Pancreas (tissue), 10 donors: ENCODE measurements at regions not wholly inside any gene's neighbourhood (a gene's known extent, or its start where the extent isn't known, plus 50 kb on each side); places are given as distances from the start of the nearest gene placed in this dataset.

ENCODE experiments used
- ATAC-seq, 4 donors: fragments of 200-7000 bp; cut with Tn5 transposase; one replicate each; pipeline versions ENCODE4 v1.8.0 to v1.9.1; 2020; ENCODE audit warnings: mild to moderate bottlenecking in 4 of 4, moderate library complexity in 4 of 4
- DNase-seq, 6 donors: peaks; one replicate each; pipeline ENCODE4 v3.0.0-alpha.2; 2020
- FAIRE-seq: peaks from 2 replicates; lab custom pipeline; 2012; peaks lifted over from hg19 to GRCh38; lab: Jason Lieb, UNC
- H3K27ac ChIP-seq, 4 donors: fragments of 200-600 bp; sonication (generic); 1 replicate in 3 of 4; 2 replicates in 1 of 4; pipeline versions ENCODE4 v1.5.0 to v1.8.0; 2020
- H3K27me3 ChIP-seq, 4 donors: fragments of 200-600 bp; one replicate each; pipeline ENCODE4 v1.8.0; 2021
- H3K36me3 ChIP-seq, 3 donors: fragments of 200-600 bp; sonication (generic) in 1 of 3; one replicate each; pipeline versions ENCODE4 v1.5.0 to v1.8.0; 2020 to 2021
- H3K4me1 ChIP-seq, 3 donors: fragments of 200-600 bp; one replicate each; pipeline ENCODE4 v1.8.0; 2021
- H3K4me3 ChIP-seq, 4 donors: fragments of 200-600 bp; sonication (generic) in 2 of 4; one replicate each; pipeline versions ENCODE4 v1.5.0 to v1.8.0; 2020 to 2021
- H3K9me3 ChIP-seq, 4 donors: fragments of 200-600 bp; one replicate each; pipeline ENCODE4 v1.8.0; 2021
- CTCF ChIP-seq, 4 donors: fragments of 200-600 bp; sonication (generic) in 3 of 4; IDR thresholded peaks; one replicate each; pipeline versions ENCODE4 v1.5.0 to v1.8.0; 2021; ENCODE audit warnings: antibody characterized with exemption in 4 of 4
- WGBS, 2 donors: extraction: QIAGEN DNeasy Blood & Tissue Kit; methylation state at CpG; one replicate each; pipeline ENCODE4 v1.1.7; 2013; 5-methylcytosine and 5-hydroxymethylcytosine counted together
- intact Hi-C, 3 donors: fragments of 100-400 bp; cut with DNase I; formaldehyde crosslinking; loops; one replicate each; pipeline versions ENCODE4 v1.11.1 to v1.14.2; 2022
- donor health status: healthy with polysubstance abuse.
- donor health status: DM: no; HTN: no; CAD: no; lungs with moderate emphysema.
- donor health status: DM: no; HTN: no; CAD: no.
- donor health status: control.
- donor health status: control.
- donor health status: Bipolar disorder and iron deficiency.
- donor health status: DM: yes; HTN: yes; CAD: no.
- donor health status: DM: no; HTN: no; CAD: no.
- donor health status: DM: no; HTN: no; CAD: no.
- donor health status: DM: yes; HTN: yes; CAD: no.

GRCh38 chr3:5826467-5826866, 639.0 kb downstream of the EDEM1 start:
- no peak for FAIRE-seq
- WGBS, 2 donors, result 81 to 84% methylated on average over 2 of the region's 2 CpGs
- no peaks in the 10 kb centered on the region for H3K27me3 ChIP-seq

GRCh38 chr3:5828251-5828650, 640.7 kb downstream of the EDEM1 start:
- H3K9me3 ChIP-seq, result no peaks in the 10 kb centered on the region
- DNase-seq (no peak), ATAC-seq (no peak), FAIRE-seq (no peak)
- no peaks in the 10 kb centered on the region for H3K27me3 ChIP-seq
- H3K36me3 ChIP-seq, result no peaks in the 10 kb centered on the region
- WGBS, 2 donors, result 79 to 84% methylated on average over 2 of the region's 2 CpGs
- H3K4me3 ChIP-seq, result no peak overlapping the region
- no peaks in the 10 kb centered on the region for H3K4me1 ChIP-seq
- intact Hi-C loops, result no loop called here
- TF ChIP-seq CTCF (IDR thresholded peaks at IDR 0.05), result no peak
- no peak overlapping the region for H3K27ac ChIP-seq

More at GRCh38 chr3:5826467-5826866, 639.0 kb downstream of the EDEM1 start:
- TF ChIP-seq CTCF (IDR thresholded peaks at IDR 0.05), result no peak
- no peak overlapping the region for H3K27ac ChIP-seq
- no peak overlapping the region for H3K4me3 ChIP-seq
- intact Hi-C loops, result no loop called here
- ATAC-seq (no peak), DNase-seq (no peak)
- H3K9me3 ChIP-seq, result no peaks in the 10 kb centered on the region
- H3K36me3 ChIP-seq, result no peaks in the 10 kb centered on the region
- peaks cover 0 to 4% (median 0%) of the 10 kb centered on the region in 3 donors for H3K4me1 ChIP-seq

GRCh38 chr3:5840056-5840455, 652.5 kb downstream of the EDEM1 start:
- FAIRE-seq, result no peak

GRCh38 chr3:5841599-5841998, 654.1 kb downstream of the EDEM1 start:
- intact Hi-C loops, result no loop called here
- WGBS, 2 donors, result 54 to 56% methylated on average over 2 of the region's 2 CpGs
- Histone ChIP-seq H3K27me3 (no peaks in the 10 kb centered on the region), H3K36me3 (no peaks in the 10 kb centered on the region), H3K4me3 (no peak overlapping the region), H3K4me1 (no peaks in the 10 kb centered on the region), H3K27ac (no peak overlapping the region), H3K9me3 (no peaks in the 10 kb centered on the region)
- ATAC-seq, result no peak
- TF ChIP-seq CTCF (IDR thresholded peaks at IDR 0.05), result no peak
- FAIRE-seq, result no peak
- DNase-seq, result no peak

More at GRCh38 chr3:5840056-5840455, 652.5 kb downstream of the EDEM1 start:
- Histone ChIP-seq H3K27ac (no peak overlapping the region), H3K27me3 (no peaks in the 10 kb centered on the region), H3K9me3 (no peaks in the 10 kb centered on the region), H3K36me3 (no peaks in the 10 kb centered on the region), H3K4me3 (no peak overlapping the region), H3K4me1 (no peaks in the 10 kb centered on the region)
- DNase-seq, result no peak
- WGBS, 2 donors, result 76 to 82% methylated on average over 3 of the region's 3 CpGs
- no peak for ATAC-seq
- TF ChIP-seq CTCF (IDR thresholded peaks at IDR 0.05), result no peak
- intact Hi-C loops, result no loop called here

GRCh38 chr3:5846261-5846660, 658.8 kb downstream of the EDEM1 start:
- no peak for TF ChIP-seq CTCF (IDR thresholded peaks at IDR 0.05)
- Histone ChIP-seq H3K4me3 (no peak overlapping the region), H3K36me3 (no peaks in the 10 kb centered on the region), H3K4me1 (no peaks in the 10 kb centered on the region), H3K27me3 (no peaks in the 10 kb centered on the region), H3K27ac (no peak overlapping the region), H3K9me3 (no peaks in the 10 kb centered on the region)
- DNase-seq (no peak), FAIRE-seq (no peak), ATAC-seq (no peak)
- intact Hi-C loops, result no loop called here
- WGBS, 2 donors, result 65 to 74% methylated on average over 1 of the region's 1 CpG
